MCF 10A (cell line): ENCODE measurements at regions not wholly inside any gene's neighbourhood (a gene's known extent, or its start where the extent isn't known, plus 50 kb on each side); places are given as distances from the start of the nearest gene placed in this dataset.

Source experiments
- BruUV-seq: library from RNA; stranded (reverse); fragments of 400-500 nt; replicated peaks from 2 replicates; lab custom pipeline; 2021; lab: Mats Ljungman, UMichigan
- CTCF ChIA-PET: fragments of 300-600 bp; sonication (Branson Sonifier 250); formaldehyde crosslinking; extraction: SDS; loops from one replicate; lab custom pipeline; 2021; ENCODE audit warnings: antibody characterized with exemption, inconsistent platforms; lab: Yijun Ruan, JAX
- POLR2A ChIA-PET: fragments of 300-600, 350-650 bp; sonication (Branson Sonifier 250); formaldehyde crosslinking; extraction: SDS; loops from one replicate; lab custom pipeline; 2020; ENCODE audit warnings: antibody characterized with exemption, inconsistent platforms; lab: Yijun Ruan, JAX
- DNase-seq: peaks from one replicate; pipeline ENCODE4 v3.0.0-alpha.2; 2018; ENCODE audit not compliant: unreplicated experiment
- H3K27ac Mint-ChIP-seq: one replicate; pipeline ENCODE4 v1.8.0; 2022; ENCODE audit warnings: mild to moderate bottlenecking, low read depth, mixed read lengths; ENCODE audit not compliant: unreplicated experiment
- H3K27me3 Mint-ChIP-seq: one replicate; pipeline ENCODE4 v1.8.0; 2022; ENCODE audit warnings: mixed read lengths; ENCODE audit not compliant: insufficient read depth, unreplicated experiment
- H3K36me3 Mint-ChIP-seq: one replicate; pipeline ENCODE4 v1.8.0; 2022; ENCODE audit warnings: mild to moderate bottlenecking, moderate library complexity, mixed read lengths; ENCODE audit not compliant: insufficient read depth, unreplicated experiment
- H3K4me1 Mint-ChIP-seq: one replicate; pipeline ENCODE4 v1.8.0; 2022; ENCODE audit warnings: mixed read lengths; ENCODE audit not compliant: insufficient read depth, unreplicated experiment
- H3K4me3 Mint-ChIP-seq: one replicate; pipeline ENCODE4 v1.8.0; 2022; ENCODE audit warnings: mild to moderate bottlenecking, moderate library complexity, mixed read lengths; ENCODE audit not compliant: unreplicated experiment
- H3K9me3 Mint-ChIP-seq: one replicate; pipeline ENCODE4 v1.8.0; 2022; ENCODE audit warnings: mixed read lengths; ENCODE audit not compliant: unreplicated experiment
- CTCF ChIP-seq: fragments of 200-600 bp; IDR thresholded peaks from one replicate; pipeline ENCODE4 v1.8.0; 2022; ENCODE audit warnings: antibody characterized with exemption, mild to moderate bottlenecking; ENCODE audit not compliant: unreplicated experiment
- intact Hi-C: fragments of 100-400 bp; cut with micrococcal nuclease; formaldehyde crosslinking; loops from 2 replicates; pipeline ENCODE4 v1.14.1; 2022

- no peak overlapping the region for H3K4me3 Mint-ChIP-seq
- intact Hi-C loops = no loop called here
- peaks cover 6% of the 10 kb centered on the region for H3K4me1 Mint-ChIP-seq
- no peaks in the 10 kb centered on the region for H3K27me3 Mint-ChIP-seq
- no peaks in the 10 kb centered on the region for H3K36me3 Mint-ChIP-seq
- no peak for TF ChIP-seq CTCF
- no peak overlapping the region for H3K27ac Mint-ChIP-seq
- no peaks in the 10 kb centered on the region for H3K9me3 Mint-ChIP-seq
- no peak for DNase-seq
- POLR2A ChIA-PET = no interaction called here
- BruUV-seq = no TSS peak
- CTCF ChIA-PET = interaction anchor here (0.7 kb wide), 1 partner anchor 102 kb away, joined by 3 read pairs; no protein-coding TSS in a partner anchor
These were observed 202.2 kb upstream of the VLDLR start for GRCh38 chr9:2419347-2419746.

DNA sequence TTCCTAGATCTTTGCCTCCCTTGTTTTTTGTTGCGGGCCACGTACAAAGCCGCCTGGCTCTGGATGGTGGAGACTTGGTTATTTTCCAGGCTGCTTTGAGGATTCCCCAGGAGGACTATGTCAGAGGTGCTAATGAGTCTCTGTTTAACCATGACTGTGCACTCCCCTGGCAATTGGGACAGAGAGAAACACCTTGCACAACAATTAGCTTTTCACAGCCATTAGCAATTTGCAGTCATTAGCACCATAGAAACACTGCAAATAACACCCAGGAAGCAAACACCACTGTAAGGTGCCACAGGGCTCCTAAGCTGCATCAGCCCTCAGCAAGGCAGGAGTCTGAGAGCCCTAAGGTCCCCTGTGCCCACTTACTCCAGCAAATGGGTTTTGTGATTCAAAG, 201.0 kb upstream of the VLDLR start:
- intact Hi-C loops = no loop called here
- Mint-ChIP-seq H3K36me3 (no peaks in the 10 kb centered on the region), H3K4me1 (peaks cover 6% of the 10 kb centered on the region)

DNA sequence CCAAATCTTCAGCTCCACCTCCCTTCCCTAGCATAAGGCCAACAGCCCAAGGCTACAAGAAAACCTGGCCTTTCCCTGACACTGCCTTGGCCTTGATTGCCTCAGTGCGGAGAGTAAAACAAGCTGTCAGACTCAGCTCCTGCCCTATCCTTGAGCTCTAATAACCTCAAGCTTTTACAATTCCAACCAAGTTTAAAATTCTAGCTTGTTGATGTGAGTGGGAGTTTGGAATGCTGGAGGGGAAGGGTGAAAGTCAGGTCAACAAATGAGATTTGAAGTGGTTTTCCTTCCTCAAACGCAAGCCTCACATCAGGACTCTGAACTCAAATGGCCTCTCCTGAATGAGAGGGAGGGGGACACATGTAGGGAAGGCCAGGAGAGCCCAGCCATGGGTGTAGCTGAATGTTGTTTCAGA, 197.0 kb upstream of the VLDLR start:
- ChIA-PET CTCF (interaction anchor here (0.6 to 0.7 kb wide), 3 partner anchors 15 to 297 kb away, joined by 3 to 6 read pairs (median 4); no protein-coding TSS in a partner anchor), POLR2A (no interaction called here)
- no TSS peak for BruUV-seq
- no peaks in the 10 kb centered on the region for H3K9me3 Mint-ChIP-seq
- H3K27ac Mint-ChIP-seq = no peak overlapping the region
- intact Hi-C loops = no loop called here
- no peak overlapping the region for H3K4me3 Mint-ChIP-seq
- no peaks in the 10 kb centered on the region for H3K4me1 Mint-ChIP-seq
- H3K27me3 Mint-ChIP-seq = no peaks in the 10 kb centered on the region
- H3K36me3 Mint-ChIP-seq = no peaks in the 10 kb centered on the region
- TF ChIP-seq CTCF = no peak
- DNase-seq = peak; percentile 13

More for the DNA sequence above, 201.0 kb upstream of the VLDLR start:
- no TSS peak for BruUV-seq
- H3K27ac Mint-ChIP-seq = no peak overlapping the region
- TF ChIP-seq CTCF = no peak
- POLR2A ChIA-PET = no interaction called here
- no peaks in the 10 kb centered on the region for H3K9me3 Mint-ChIP-seq
- DNase-seq = no peak
- CTCF ChIA-PET = no interaction called here
- no peaks in the 10 kb centered on the region for H3K27me3 Mint-ChIP-seq
- H3K4me3 Mint-ChIP-seq = no peak overlapping the region

GRCh38 chr9:2425676-2426075, 195.9 kb upstream of the VLDLR start:
- H3K9me3 Mint-ChIP-seq = no peaks in the 10 kb centered on the region
- POLR2A ChIA-PET = interaction anchor here (0.7 kb wide), 1 partner anchor 1007 kb away, joined by 3 read pairs; no protein-coding TSS in a partner anchor
- no peaks in the 10 kb centered on the region for H3K27me3 Mint-ChIP-seq
- intact Hi-C loops = no loop called here
- CTCF ChIA-PET = no interaction called here
- H3K4me3 Mint-ChIP-seq = no peak overlapping the region
- BruUV-seq = no TSS peak
- no peaks in the 10 kb centered on the region for H3K36me3 Mint-ChIP-seq
- no peak overlapping the region for H3K27ac Mint-ChIP-seq
- no peak for DNase-seq
- H3K4me1 Mint-ChIP-seq = no peaks in the 10 kb centered on the region
- no peak for TF ChIP-seq CTCF
